ENCODE measurements at regions not wholly inside any gene's neighbourhood (a gene's known extent, or its start where the extent isn't known, plus 50 kb on each side); places are given as distances from the start of the nearest gene placed in this dataset.

GRCh38 chr4:189765736-189766135 lies 174.9 kb upstream of the FRG1 start:
- in situ Hi-C loops (cut with MboI; ENCODE audit: low pct_unique_long_range_greater_than_20kb, low sequenced_read_pairs, unreplicated experiment) = no loop called here
- DNase-seq (ENCODE audit: low spot score) = no peak
- TF ChIP-seq CTCF (IDR thresholded peaks at IDR 0.05; ENCODE audit: extremely low read depth, insufficient read depth, missing control alignments) = no peak

GRCh38 chr4:189767941-189768340 lies 172.7 kb upstream of the FRG1 start:
- DNase-seq (ENCODE audit: low spot score) = no peak
- no peak for TF ChIP-seq CTCF (IDR thresholded peaks at IDR 0.05; ENCODE audit: extremely low read depth, insufficient read depth, missing control alignments)
- in situ Hi-C loops (cut with MboI; ENCODE audit: low pct_unique_long_range_greater_than_20kb, low sequenced_read_pairs, unreplicated experiment) = no loop called here

GRCh38 chr4:189769131-189769530 lies 171.5 kb upstream of the FRG1 start:
- no peak for TF ChIP-seq CTCF (IDR thresholded peaks at IDR 0.05; ENCODE audit: extremely low read depth, insufficient read depth, missing control alignments)
- DNase-seq (ENCODE audit: low spot score) = no peak
- in situ Hi-C loops (cut with MboI; ENCODE audit: low pct_unique_long_range_greater_than_20kb, low sequenced_read_pairs, unreplicated experiment) = no loop called here

GRCh38 chr4:189771696-189772361 lies 168.8 kb upstream of the FRG1 start:
- DNase-seq (ENCODE audit: low spot score) = no peak
- in situ Hi-C loops (cut with MboI; ENCODE audit: low pct_unique_long_range_greater_than_20kb, low sequenced_read_pairs, unreplicated experiment) = no loop called here
- no peak for TF ChIP-seq CTCF (IDR thresholded peaks at IDR 0.05; ENCODE audit: extremely low read depth, insufficient read depth, missing control alignments)

- in situ Hi-C loops (cut with MboI; ENCODE audit: low pct_unique_long_range_greater_than_20kb, low sequenced_read_pairs, unreplicated experiment) = no loop called here
- no peak for TF ChIP-seq CTCF (IDR thresholded peaks at IDR 0.05; ENCODE audit: extremely low read depth, insufficient read depth, missing control alignments)
- DNase-seq (ENCODE audit: low spot score) = no peak
Observed at GRCh38 chr4:189773909-189774308, 166.8 kb upstream of the FRG1 start.

- DNase-seq (ENCODE audit: low spot score) = no peak
- TF ChIP-seq CTCF (IDR thresholded peaks at IDR 0.05; ENCODE audit: extremely low read depth, insufficient read depth, missing control alignments) = no peak
- in situ Hi-C loops (cut with MboI; ENCODE audit: low pct_unique_long_range_greater_than_20kb, low sequenced_read_pairs, unreplicated experiment) = no loop called here
Observed at GRCh38 chr4:189779281-189779980, 161.2 kb upstream of the FRG1 start.
